GM12878 (cell line): ENCODE measurements at regions not wholly inside any gene's neighbourhood (a gene's known extent, or its start where the extent isn't known, plus 50 kb on each side); places are given as distances from the start of the nearest gene placed in this dataset.

Experiments
- ATAC-seq: fragments of 200-7000 bp; cut with Tn5 transposase; 3 replicates; pipeline ENCODE4 v1.9.1; 2020; ENCODE audit warnings: mild to moderate bottlenecking, moderate library complexity
- BruUV-seq: library from RNA; stranded (reverse); fragments of 400-500 nt; replicated peaks from 2 replicates; lab custom pipeline; 2021; lab: Mats Ljungman, UMichigan
- CTCF ChIA-PET: fragments of 300-600 bp; sonication (Branson Sonifier 250); formaldehyde crosslinking; extraction: SDS; loops from one replicate; lab custom pipeline; 2021; ENCODE audit warnings: inconsistent platforms; lab: Yijun Ruan, JAX
- POLR2A ChIA-PET: fragments of 350-600 bp; formaldehyde crosslinking; extraction: SDS; loops from one replicate; lab custom pipeline; 2021; ENCODE audit warnings: inconsistent platforms; lab: Charles Lee
- RAD21 ChIA-PET: fragments of 300-600 bp; sonication (Branson Sonifier 250); formaldehyde crosslinking; loops from one replicate; lab custom pipeline; 2023; ENCODE audit warnings: antibody characterized with exemption; ENCODE audit not compliant: unreplicated experiment; lab: Charles Lee
- SMC1A ChIA-PET: fragments of 300-600 bp; sonication (Branson Sonifier 250); formaldehyde crosslinking; loops from one replicate; lab custom pipeline; 2023; ENCODE audit not compliant: unreplicated experiment, uncharacterized antibody; lab: Charles Lee
- DNase-seq: peaks from one replicate; pipeline ENCODE4 v3.0.0-alpha.2; 2011; ENCODE audit warnings: low read depth, low spot score
- FAIRE-seq: peaks from 3 replicates; lab custom pipeline; 2011; peaks lifted over from hg19 to GRCh38; lab: Jason Lieb, UNC
- H2AFZ ChIP-seq: 2 replicates; pipeline ENCODE4 v1.6.0; 2011; ENCODE audit warnings: low read depth, low read length, control low read depth; ENCODE audit not compliant: control insufficient read depth
- H3K27ac ChIP-seq: 2 replicates; pipeline ENCODE4 v1.5.1; 2011; ENCODE audit warnings: control low read depth; ENCODE audit not compliant: control insufficient read depth, insufficient read depth
- H3K27me3 ChIP-seq, 2 experiments: replicated peaks in 1 of 2; 2 replicates each; pipeline versions ENCODE4 v1.6.0 to v1.6.1; 2011; ENCODE audit warnings: low read length in 1 of 2; ENCODE audit not compliant: control insufficient read depth in 2 of 2, insufficient read depth in 2 of 2
- H3K36me3 ChIP-seq, 2 experiments: 2 replicates each; pipeline ENCODE4 v1.5.1; 2011; ENCODE audit warnings: low read length in 1 of 2; ENCODE audit not compliant: control insufficient read depth in 2 of 2, insufficient read depth in 2 of 2
- H3K4me1 ChIP-seq: 2 replicates; pipeline ENCODE4 v1.6.1; 2011; ENCODE audit warnings: mild to moderate bottlenecking, low read length, moderate library complexity, mixed read lengths; ENCODE audit not compliant: control insufficient read depth, insufficient read depth
- H3K4me2 ChIP-seq: 2 replicates; pipeline ENCODE4 v1.6.0; 2011; ENCODE audit warnings: control low read depth; ENCODE audit not compliant: control insufficient read depth, insufficient read depth
- H3K4me3 ChIP-seq: fragments of 200-600 bp; sonication (generic); 2 replicates; pipeline ENCODE4 v1.5.1; 2016
- H3K79me2 ChIP-seq: 2 replicates; pipeline ENCODE4 v1.6.0; 2011; ENCODE audit warnings: low read length; ENCODE audit not compliant: control insufficient read depth, insufficient read depth
- H3K9ac ChIP-seq: 2 replicates; pipeline ENCODE4 v1.8.0; 2011; ENCODE audit warnings: low read length, control low read depth, mixed read lengths; ENCODE audit not compliant: control insufficient read depth, insufficient read depth
- H3K9me3 ChIP-seq: replicated peaks from 3 replicates; pipeline ENCODE4 v1.5.1; 2011; ENCODE audit warnings: mild to moderate bottlenecking, low read length; ENCODE audit not compliant: control insufficient read depth, insufficient read depth
- H4K20me1 ChIP-seq: 2 replicates; pipeline ENCODE4 v1.6.0; 2011; ENCODE audit not compliant: control insufficient read depth, insufficient read depth
- POLR2AphosphoS2 ChIP-seq: IDR thresholded peaks from 2 replicates; pipeline ENCODE4 v1.6.1; 2011; ENCODE audit warnings: low read depth, mild to moderate bottlenecking, low read length, improper control_type of control experiment, moderate library complexity
- RCOR1 ChIP-seq: conservative IDR thresholded peaks from 2 replicates; pipeline ENCODE4 v1.6.1; 2012; ENCODE audit warnings: low read depth, low read length, improper control_type of control experiment
- SREBF2 ChIP-seq: IDR thresholded peaks from 2 replicates; pipeline ENCODE4 v1.6.1; 2012; ENCODE audit warnings: mild to moderate bottlenecking, low read length
- TAF1 ChIP-seq: IDR thresholded peaks from 2 replicates; pipeline ENCODE4 v1.6.1; 2011; ENCODE audit warnings: mild to moderate bottlenecking, low read depth, low read length, borderline replicate concordance
- ZNF384 ChIP-seq: IDR thresholded peaks from 2 replicates; pipeline ENCODE4 v1.6.1; 2012; ENCODE audit warnings: low read depth, mild to moderate bottlenecking, low read length, improper control_type of control experiment, borderline replicate concordance
- ZNF622 ChIP-seq: fragments of 450-650 bp; IDR thresholded peaks from 2 replicates; pipeline ENCODE4 v1.6.1; 2017; ENCODE audit warnings: mild to moderate bottlenecking, inconsistent platforms
- WGBS: methylation state at CpG from one replicate; pipeline ENCODE4 v1.1.6; 2016; ENCODE audit warnings: low lambda C conversion rate; ENCODE audit not compliant: insufficient replicate concordance, insufficient coverage; ENCODE audit errors: missing lambda C conversion rate; 5-methylcytosine and 5-hydroxymethylcytosine counted together
- in situ Hi-C: fragments of 300-500 bp; cut with MboI; formaldehyde crosslinking; loops from 9 replicates; pipeline ENCODE4 v1.14.3; 2018; ENCODE audit warnings: mixed read lengths
- intact Hi-C: fragments of 100-400 bp; cut with micrococcal nuclease; formaldehyde crosslinking; loops from one replicate; pipeline ENCODE4 v1.14.2; 2022; ENCODE audit not compliant: unreplicated experiment
- TF ChIP-seq, protein P1 (sequence below): IDR thresholded peaks from 2 replicates; pipeline ENCODE4 v1.6.1; 2012; ENCODE audit warnings: mild to moderate bottlenecking, low read depth, low read length
- TF ChIP-seq, protein P2 (sequence below): IDR thresholded peaks from 2 replicates; pipeline ENCODE4 v1.6.1; 2011; ENCODE audit warnings: mild to moderate bottlenecking, low read depth, low read length, moderate library complexity; ENCODE audit not compliant: insufficient replicate concordance
- TF ChIP-seq, protein P3 (sequence below): fragments of 450-650 bp; IDR thresholded peaks from 2 replicates; pipeline ENCODE4 v1.6.1; 2018; ENCODE audit warnings: borderline replicate concordance, mild to moderate bottlenecking; ENCODE audit not compliant: partially characterized antibody

DNA sequence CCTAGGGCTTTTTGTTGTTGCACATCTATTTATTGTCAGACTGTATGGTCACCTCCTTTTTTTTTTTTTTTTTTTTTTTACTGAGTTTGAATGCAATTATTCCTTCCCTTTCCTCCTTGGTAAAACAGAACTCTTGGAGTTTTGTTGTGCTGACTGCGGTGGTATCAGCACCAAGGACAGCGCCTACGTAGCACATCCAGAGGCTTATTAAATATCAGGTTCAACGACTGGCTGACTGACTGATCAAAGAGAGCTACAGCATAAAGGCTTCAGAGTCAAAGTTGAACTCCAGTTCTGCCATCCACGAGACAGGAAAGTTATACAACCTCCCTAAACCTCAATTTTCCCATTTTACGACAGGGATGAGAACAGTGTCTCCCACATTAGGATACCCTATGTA is 86.1 kb upstream of the RBFOX1 start:
- no peak overlapping the region for H3K4me3 ChIP-seq
- H3K9ac ChIP-seq, result no peak overlapping the region
- RAD21 ChIA-PET, result no interaction called here
- no peaks in the 10 kb centered on the region for H3K4me1 ChIP-seq
- no peaks in the 10 kb centered on the region for H3K79me2 ChIP-seq
- no peak overlapping the region for H2AFZ ChIP-seq
- TF ChIP-seq ZNF384 (no peak), POLR2AphosphoS2 (no peak)
- TF ChIP-seq, protein P1, sequence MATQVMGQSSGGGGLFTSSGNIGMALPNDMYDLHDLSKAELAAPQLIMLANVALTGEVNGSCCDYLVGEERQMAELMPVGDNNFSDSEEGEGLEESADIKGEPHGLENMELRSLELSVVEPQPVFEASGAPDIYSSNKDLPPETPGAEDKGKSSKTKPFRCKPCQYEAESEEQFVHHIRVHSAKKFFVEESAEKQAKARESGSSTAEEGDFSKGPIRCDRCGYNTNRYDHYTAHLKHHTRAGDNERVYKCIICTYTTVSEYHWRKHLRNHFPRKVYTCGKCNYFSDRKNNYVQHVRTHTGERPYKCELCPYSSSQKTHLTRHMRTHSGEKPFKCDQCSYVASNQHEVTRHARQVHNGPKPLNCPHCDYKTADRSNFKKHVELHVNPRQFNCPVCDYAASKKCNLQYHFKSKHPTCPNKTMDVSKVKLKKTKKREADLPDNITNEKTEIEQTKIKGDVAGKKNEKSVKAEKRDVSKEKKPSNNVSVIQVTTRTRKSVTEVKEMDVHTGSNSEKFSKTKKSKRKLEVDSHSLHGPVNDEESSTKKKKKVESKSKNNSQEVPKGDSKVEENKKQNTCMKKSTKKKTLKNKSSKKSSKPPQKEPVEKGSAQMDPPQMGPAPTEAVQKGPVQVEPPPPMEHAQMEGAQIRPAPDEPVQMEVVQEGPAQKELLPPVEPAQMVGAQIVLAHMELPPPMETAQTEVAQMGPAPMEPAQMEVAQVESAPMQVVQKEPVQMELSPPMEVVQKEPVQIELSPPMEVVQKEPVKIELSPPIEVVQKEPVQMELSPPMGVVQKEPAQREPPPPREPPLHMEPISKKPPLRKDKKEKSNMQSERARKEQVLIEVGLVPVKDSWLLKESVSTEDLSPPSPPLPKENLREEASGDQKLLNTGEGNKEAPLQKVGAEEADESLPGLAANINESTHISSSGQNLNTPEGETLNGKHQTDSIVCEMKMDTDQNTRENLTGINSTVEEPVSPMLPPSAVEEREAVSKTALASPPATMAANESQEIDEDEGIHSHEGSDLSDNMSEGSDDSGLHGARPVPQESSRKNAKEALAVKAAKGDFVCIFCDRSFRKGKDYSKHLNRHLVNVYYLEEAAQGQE, result peak; percentile 63; the same call in 1 of the 2 replicates
- TF ChIP-seq, all 136 proteins: peak for 1
- H3K27me3 ChIP-seq, result no peaks in the 10 kb centered on the region
- WGBS, result 38% methylated on average over 6 of the region's 6 CpGs
- in situ Hi-C loops, result no loop called here
- no peaks in the 10 kb centered on the region for H3K9me3 ChIP-seq
- ChIA-PET CTCF (no interaction called here), POLR2A (no interaction called here), SMC1A (no interaction called here)
- FAIRE-seq (no peak), ATAC-seq (no peak), DNase-seq (no peak)
- no peak overlapping the region for H3K4me2 ChIP-seq
- H3K36me3 ChIP-seq, result no peaks in the 10 kb centered on the region
- H3K27ac ChIP-seq, result no peak overlapping the region
- intact Hi-C loops, result no loop called here
- H4K20me1 ChIP-seq, result no peaks in the 10 kb centered on the region
- no TSS peak for BruUV-seq

DNA sequence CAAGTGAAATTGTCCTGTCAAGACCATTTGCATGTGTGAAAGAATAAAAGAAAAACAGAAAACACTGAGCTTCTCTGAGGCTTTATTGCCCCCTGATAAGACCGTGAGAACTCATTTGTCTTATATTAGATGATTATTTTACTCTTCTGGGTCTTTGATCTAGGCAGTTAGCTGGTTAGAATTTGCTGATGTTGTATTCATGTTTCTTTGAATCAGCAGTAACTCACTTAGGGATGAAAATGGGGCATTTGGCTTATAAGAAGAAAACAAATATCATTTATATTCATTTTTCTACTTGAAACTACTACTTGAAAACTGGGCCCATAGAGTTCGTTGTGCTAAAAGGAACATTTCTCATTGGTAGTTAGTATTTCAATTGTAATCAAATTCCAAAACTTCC is 93.1 kb upstream of the RBFOX1 start:
- H3K27ac ChIP-seq, result no peak overlapping the region
- FAIRE-seq, result no peak
- no peak for TF ChIP-seq SREBF2
- TF ChIP-seq TAF1, result no peak
- TF ChIP-seq, protein P2, sequence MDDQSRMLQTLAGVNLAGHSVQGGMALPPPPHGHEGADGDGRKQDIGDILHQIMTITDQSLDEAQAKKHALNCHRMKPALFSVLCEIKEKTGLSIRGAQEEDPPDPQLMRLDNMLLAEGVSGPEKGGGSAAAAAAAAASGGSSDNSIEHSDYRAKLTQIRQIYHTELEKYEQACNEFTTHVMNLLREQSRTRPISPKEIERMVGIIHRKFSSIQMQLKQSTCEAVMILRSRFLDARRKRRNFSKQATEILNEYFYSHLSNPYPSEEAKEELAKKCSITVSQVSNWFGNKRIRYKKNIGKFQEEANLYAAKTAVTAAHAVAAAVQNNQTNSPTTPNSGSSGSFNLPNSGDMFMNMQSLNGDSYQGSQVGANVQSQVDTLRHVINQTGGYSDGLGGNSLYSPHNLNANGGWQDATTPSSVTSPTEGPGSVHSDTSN, result no peak
- TF ChIP-seq, protein P3, sequence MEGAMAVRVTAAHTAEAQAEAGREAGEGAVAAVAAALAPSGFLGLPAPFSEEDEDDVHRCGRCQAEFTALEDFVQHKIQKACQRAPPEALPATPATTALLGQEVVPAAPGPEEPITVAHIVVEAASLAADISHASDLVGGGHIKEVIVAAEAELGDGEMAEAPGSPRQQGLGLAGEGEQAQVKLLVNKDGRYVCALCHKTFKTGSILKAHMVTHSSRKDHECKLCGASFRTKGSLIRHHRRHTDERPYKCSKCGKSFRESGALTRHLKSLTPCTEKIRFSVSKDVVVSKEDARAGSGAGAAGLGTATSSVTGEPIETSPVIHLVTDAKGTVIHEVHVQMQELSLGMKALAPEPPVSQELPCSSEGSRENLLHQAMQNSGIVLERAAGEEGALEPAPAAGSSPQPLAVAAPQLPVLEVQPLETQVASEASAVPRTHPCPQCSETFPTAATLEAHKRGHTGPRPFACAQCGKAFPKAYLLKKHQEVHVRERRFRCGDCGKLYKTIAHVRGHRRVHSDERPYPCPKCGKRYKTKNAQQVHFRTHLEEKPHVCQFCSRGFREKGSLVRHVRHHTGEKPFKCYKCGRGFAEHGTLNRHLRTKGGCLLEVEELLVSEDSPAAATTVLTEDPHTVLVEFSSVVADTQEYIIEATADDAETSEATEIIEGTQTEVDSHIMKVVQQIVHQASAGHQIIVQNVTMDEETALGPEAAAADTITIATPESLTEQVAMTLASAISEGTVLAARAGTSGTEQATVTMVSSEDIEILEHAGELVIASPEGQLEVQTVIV, result no peak
- TF ChIP-seq ZNF622, result no peak
- no peak for TF ChIP-seq RCOR1

More for the DNA sequence above, 93.1 kb upstream of the RBFOX1 start:
- Histone ChIP-seq H3K27me3 (no peaks in the 10 kb centered on the region), H4K20me1 (no peaks in the 10 kb centered on the region), H3K9me3 (no peaks in the 10 kb centered on the region), H2AFZ (no peak overlapping the region), H3K4me2 (no peak overlapping the region), H3K4me1 (no peaks in the 10 kb centered on the region), H3K79me2 (no peaks in the 10 kb centered on the region), H3K9ac (no peak overlapping the region), H3K4me3 (no peak overlapping the region), H3K36me3 (no peaks in the 10 kb centered on the region)
- ATAC-seq (no peak), DNase-seq (no peak)
- in situ Hi-C loops (no loop called here), intact Hi-C loops (no loop called here)
- WGBS, result 0% methylated on average over 2 of the region's 2 CpGs
- RAD21 ChIA-PET, result no interaction called here
- BruUV-seq, result no TSS peak
- POLR2A ChIA-PET, result no interaction called here
- CTCF ChIA-PET, result no interaction called here
- SMC1A ChIA-PET, result no interaction called here
